NOMO-1 treated with DMSO at 0.1 percent for 48 hours (cell line): ENCODE measurements at regions not wholly inside any gene's neighbourhood (a gene's known extent, or its start where the extent isn't known, plus 50 kb on each side); places are given as distances from the start of the nearest gene placed in this dataset.

ENCODE experiments used
- DNase-seq: peaks from one replicate; lab custom pipeline; 2025; ENCODE audit not compliant: unreplicated experiment; lab: John Stamatoyannopoulos, UW

- no peak for DNase-seq
Observed at GRCh38 chr18:10056506-10056905, 142.7 kb downstream of the VAPA start.

GRCh38 chr18:10057401-10057893 lies 143.6 kb downstream of the VAPA start:
- peak; percentile 73 for DNase-seq

GRCh38 chr18:10057894-10058791 lies 144.3 kb downstream of the VAPA start:
- peak; percentile 66 for DNase-seq

GRCh38 chr18:10059610-10060468 lies 146.0 kb downstream of the VAPA start:
- DNase-seq, result no peak

GRCh38 chr18:10060469-10060782 lies 146.6 kb downstream of the VAPA start:
- no peak for DNase-seq

- DNase-seq, result no peak
Observed at GRCh38 chr18:10060841-10061240, 147.0 kb downstream of the VAPA start.

GRCh38 chr18:10061566-10062140 lies 147.8 kb downstream of the VAPA start:
- no peak for DNase-seq

- DNase-seq, result no peak
Observed at GRCh38 chr18:10062302-10063300, 148.8 kb downstream of the VAPA start.

- DNase-seq, result no peak
Observed at GRCh38 chr18:10063489-10063888, 149.7 kb downstream of the VAPA start.

GRCh38 chr18:10064267-10064666 lies 150.5 kb downstream of the VAPA start:
- DNase-seq, result no peak

GRCh38 chr18:10065296-10065695 lies 151.5 kb downstream of the VAPA start:
- DNase-seq, result no peak

GRCh38 chr18:10067670-10068659 lies 154.1 kb downstream of the VAPA start:
- DNase-seq, result no peak

- no peak for DNase-seq
Observed at GRCh38 chr18:10068766-10069567, 155.2 kb downstream of the VAPA start.

- no peak for DNase-seq
Observed at GRCh38 chr18:10070561-10071000, 156.8 kb downstream of the VAPA start.

- DNase-seq, result peak; percentile 90
Observed at GRCh38 chr18:10072671-10073175, 158.9 kb downstream of the VAPA start.

- DNase-seq, result no peak
Observed at GRCh38 chr18:10074110-10074509, 160.3 kb downstream of the VAPA start.

GRCh38 chr18:10074728-10075127 lies 160.9 kb downstream of the VAPA start:
- no peak for DNase-seq

- no peak for DNase-seq
Observed at GRCh38 chr18:10076502-10077030, 162.8 kb downstream of the VAPA start.
